ENCODE measurements at regions not wholly inside any gene's neighbourhood (a gene's known extent, or its start where the extent isn't known, plus 50 kb on each side); places are given as distances from the start of the nearest gene placed in this dataset.
"Not testable (repeated sequence)": the region's sequence is repeated elsewhere in the genome, so short reads cannot be mapped to it uniquely, and the experiment has no call there.

DNA sequence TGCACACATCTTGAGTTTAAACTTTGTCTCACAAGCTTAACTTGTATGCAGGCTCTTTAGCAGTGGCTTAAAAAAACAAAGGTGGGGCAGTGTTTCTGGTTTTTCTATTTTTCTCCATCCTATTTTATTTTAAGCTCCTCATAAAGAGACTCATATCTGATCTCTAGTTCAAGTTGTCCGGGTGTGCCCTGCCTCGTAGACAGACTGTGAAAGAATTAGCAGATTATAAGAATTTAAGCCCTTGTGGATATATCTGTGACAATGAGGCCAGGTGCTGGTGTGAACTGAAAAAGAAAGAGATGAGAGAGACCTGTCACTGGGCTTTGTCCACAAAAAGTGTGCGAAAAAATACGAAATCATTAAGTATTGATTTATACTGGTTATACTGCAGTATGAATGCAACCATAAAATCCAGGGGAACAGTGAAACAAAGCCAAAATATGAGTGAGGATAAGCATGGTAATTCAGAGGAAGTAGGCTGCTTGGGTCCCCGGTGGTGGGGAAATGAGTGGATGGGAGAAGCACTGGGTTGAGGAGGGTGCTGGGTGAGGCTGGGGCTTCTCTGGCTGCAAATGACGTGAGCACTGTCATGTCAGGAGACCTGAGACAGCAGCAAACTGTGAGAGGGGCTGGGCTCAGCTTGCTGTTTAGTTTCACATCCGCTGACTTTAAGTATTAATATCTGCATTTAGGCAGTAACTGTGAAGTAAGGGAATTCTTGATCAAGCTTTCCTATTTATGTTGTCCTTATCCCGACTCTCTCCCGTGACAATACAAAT lies 179.7 kb upstream of the ANKRD55 start:
- DNase-seq, result no peak

DNA sequence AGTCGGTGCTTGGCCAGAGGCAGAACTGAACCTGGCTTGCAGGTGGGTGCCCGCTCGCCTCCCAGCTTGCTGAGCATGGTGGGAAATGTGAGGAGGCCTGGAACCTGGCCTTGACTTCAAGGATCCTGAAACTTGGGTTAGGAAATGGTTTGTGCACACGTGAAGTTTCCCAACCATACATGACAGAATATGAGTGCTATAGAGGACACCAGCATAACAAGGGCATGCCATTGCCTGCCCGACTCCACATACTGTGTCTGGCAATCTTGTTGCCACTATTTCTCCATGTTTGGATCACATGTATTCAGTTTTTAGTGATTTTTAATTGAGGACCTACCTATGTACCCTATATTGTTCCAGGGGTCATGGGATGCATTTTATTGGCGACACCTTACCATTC lies 177.6 kb upstream of the ANKRD55 start:
- DNase-seq, result no peak

DNA sequence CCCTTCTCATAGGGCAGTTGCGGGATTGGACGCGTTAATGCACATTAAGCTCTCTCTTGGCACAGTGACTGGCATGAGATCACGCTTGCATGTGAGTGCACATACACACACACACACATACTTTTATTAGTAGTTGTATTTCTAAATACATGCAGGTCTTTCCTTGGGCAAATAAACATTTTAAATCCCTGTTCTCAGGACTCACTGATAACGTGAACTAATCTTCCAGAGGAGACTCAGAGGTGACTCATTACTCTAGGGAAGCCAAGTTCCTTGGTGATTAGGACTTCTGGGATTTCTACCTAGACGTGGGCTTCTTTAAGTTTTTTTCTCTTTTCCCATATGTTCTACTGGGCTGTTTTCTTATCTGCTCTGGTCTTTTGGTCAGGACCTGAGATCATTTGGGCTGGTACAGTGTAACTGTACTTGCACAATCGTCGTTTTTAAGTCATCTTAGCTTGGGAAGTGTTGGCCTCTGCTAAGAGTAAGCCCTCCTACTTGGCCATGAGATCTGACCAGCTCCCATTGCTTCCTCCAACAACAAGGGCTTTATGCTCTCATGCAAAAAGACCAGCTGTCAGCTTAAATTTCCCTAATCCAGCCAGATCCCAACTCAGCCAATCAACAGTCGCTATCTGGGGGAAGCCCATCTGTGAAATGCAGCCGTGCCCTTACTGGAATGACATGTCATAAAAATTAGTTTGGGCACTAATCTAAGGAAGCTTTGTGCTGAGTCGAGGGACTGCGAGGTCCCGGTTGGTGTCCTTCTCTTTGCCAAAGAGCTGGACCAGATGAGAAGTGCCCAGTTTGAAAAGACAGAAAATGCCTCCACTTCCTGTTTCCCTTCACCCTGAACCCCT lies 176.4 kb upstream of the ANKRD55 start:
- DNase-seq, result no peak

DNA sequence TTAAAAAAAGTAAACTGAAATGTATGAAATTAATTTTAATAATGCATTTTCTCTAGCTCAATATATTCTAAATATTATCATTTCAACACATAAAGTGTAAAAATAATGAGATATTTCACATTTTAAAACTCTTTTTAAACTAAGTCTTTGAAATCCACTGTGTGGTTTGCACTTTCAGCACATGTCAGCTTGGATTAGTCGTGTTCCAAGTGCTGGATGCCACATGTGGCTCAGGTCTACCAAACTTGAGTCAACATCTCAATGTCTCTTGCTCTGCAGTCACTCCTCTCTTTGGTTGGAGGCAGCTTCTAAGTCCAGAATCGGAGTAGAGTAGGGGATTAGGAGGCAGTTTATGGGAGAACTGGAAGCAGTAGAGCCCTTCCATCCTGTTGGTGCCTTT lies 173.7 kb upstream of the ANKRD55 start:
- no peak for DNase-seq

DNA sequence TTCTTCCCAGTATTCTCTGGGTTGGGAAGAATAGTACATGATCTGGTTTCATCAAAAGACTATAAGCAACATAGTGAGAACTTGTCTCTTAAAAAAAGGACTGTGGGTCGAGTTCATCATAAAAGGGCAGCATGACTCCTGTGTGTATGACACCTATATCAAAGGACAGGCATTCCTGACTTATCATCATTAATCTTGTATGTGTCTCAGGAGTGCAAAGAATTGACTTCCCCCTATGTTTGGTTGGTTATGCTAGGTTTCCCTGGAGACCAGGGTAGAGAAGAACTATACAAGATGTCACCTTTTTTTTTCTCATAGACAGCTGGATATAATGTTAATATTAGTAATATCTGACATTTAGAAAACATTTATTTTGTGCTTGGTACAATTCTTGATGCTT lies 173.1 kb upstream of the ANKRD55 start:
- no peak for DNase-seq

DNA sequence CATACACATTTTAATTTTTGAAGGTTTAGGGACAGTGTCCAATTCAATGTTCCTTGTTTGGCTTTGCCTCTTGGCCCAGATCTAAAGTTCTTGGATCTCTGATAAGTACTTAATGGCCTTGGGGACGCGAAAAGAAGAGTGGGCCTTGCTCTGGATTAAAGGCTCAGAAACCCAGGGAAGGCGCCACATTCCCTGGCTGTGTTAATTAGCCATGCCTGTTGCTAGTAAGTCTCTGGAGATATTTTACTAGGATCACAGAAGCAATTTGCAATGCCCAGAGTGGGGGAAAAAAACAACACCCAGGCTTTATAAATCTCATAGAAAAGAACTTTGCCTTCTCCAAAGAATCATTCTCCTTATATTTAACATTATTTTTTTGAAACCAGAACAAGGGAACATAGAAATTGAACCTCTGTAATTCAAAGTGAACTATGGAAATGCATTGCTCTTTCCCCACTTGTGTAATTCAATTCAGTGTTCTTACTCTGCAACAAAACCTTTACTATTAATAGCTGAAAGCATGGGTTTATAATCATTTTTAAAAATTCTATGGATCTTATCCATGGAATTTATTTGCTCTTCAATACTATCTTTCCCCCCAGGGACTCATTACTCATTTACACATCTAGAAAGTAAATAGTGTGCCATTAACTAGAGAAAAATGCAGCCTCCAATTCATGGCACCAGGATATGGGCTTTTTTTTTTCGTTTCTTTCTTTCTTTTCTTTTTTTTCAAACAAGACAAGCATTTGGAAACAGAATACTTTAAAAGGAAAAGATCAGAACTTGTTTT lies 172.2 kb upstream of the ANKRD55 start:
- DNase-seq, result no peak

DNA sequence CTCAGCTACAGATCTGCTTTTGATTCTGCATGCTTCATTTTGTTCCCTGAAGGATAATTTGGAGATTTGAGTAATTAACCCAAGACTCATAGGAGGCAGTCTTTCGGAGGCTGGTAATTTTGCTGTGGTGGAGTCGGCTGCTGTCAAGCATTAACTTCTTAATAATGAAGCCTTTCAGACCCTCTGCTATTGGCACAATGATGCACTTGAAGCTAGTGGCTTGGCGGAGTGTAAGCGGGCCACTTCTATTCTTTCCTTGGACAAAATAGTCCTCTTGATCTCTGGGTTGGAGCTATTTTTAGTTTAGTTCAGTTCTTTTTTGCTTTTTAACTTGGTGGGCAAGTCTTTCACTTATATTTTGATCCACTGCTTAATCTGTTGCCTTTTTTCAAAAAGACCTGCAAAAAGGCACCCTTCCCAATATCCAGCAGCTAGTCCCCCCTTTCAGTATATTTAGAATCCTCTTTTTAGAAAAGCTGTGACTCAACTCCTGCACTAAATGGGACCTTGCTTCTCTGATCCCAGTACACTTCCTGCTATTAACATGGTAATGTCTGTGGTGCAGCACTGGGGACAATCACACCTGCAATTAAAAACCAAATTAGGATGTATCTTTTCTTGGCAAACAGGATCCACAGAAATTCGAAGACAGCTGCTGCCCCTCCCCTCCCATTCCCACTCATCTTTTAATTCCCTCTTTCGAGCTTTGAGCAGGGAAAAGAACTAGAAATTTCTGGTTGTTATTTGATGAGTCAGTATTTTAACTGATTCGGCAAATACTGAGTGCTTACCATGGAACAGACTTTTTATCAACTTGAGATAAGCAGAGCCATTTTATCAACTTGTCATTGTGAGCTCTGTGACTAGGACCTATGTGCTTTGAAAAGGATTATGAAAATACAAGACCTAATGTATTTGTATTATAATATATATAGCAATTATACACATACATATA lies 169.4 kb upstream of the ANKRD55 start:
- no peak for DNase-seq

DNA sequence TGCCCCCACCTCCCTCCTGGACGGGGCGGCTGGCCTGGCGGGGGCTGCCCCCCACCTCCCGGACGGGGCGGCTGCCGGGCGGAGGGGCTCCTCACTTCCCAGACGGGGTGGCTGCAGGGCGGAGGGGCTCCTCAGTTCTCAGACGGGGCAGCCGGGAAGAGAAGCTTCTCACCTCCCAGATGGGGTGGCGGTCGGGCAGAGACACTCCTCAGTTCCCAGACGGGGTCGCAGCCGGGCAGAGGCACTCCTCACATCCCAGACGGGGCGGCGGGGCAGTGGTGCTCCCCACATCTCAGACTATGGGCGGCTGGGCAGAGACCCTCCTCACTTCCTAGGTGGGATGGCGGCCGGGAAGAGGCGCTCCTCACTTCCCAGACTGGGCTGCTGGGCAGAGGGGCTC lies 164.7 kb upstream of the ANKRD55 start:
- not testable (repeated sequence) for DNase-seq

DNA sequence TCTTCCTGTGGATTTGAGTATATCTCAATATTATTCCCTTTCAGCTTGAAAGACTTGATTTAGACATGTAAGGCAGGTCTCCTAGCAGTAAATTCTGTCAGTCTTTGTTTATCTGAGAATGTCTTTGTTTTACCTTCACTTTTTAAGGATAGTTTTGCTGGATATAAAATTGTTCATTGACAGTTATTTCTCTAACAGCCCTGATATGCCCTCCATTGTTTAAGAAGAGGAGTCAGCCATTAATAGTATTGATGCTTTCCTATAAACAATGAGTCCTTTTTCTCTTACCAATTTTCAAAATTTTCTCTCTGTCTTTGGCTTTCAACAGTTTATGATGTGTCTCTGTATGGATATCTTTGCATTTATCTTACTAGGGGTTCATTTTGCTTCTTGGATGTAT lies 163.5 kb upstream of the ANKRD55 start:
- DNase-seq, result no peak

DNA sequence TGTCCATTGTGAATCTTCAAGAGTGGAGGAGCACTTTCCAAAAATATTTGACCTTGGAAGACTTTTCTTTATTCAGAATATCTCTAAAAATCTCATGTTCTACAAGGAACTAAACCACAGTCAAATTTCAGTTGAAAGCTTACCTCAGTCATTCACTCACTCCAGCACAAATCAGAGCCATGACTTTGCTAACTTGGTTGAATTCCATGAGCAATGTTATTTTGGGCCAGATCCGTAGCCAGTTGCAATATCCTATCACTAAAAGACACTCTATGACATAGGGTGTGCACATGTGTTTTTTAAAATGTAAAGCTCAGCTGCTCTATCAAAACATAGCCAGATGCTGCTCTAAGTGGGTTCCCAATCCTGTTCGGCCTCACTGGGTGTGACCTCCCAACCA lies 156.1 kb upstream of the ANKRD55 start:
- no peak for DNase-seq

DNA sequence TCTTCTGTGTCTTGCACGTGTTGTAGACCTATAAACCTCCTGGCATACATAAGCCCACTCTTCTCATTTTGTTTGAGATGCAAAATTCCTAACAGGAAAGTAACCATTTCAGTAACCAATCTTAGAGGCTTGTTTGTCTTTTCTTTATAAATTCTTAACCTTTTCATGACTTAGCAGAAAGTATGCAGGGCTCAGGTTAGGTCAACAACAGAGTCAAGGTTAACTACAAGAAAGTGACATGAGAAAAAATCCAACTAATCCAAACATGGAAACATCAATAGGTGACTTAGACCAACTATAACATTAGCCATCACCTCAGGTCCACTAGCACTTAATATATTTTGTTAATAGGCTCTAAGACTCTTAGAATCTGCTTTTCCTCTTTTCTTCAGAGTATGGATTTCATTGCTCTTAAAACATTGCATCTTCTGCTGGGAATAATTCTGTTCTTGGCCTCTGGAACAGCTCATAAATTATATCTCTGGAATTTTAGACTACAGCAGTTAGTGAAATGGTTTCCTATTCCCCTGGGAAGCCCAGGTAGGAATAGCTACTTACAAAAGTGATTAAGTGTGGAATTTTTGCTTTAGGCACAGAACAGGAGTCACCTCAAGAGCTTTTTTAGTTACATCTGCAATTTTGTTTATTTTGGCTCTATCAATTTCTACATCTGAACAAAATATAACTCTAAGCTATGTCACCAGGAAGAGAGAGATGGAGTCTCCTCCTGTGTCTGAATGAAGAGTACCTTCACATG lies 155.3 kb upstream of the ANKRD55 start:
- no peak for DNase-seq

DNA sequence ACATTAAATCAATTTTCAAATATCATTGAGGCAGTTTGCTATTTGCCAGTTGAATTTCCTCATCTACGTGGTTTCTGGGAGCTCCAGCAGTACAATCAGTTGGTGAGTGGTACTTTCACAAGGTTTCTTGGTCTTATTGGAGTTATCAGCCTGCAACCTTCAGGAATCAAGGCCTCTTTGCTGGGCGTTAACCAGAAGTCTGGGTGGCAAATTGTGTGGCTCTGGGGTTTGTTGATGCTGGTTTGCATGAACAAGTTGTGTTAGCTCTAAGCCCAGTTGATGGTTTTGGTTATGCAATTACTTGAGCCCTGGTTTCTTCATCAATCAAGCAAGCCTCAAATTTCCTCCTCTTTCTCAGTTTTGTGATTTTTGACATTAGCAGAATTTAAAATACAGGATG lies 152.9 kb upstream of the ANKRD55 start:
- DNase-seq, result no peak

DNA sequence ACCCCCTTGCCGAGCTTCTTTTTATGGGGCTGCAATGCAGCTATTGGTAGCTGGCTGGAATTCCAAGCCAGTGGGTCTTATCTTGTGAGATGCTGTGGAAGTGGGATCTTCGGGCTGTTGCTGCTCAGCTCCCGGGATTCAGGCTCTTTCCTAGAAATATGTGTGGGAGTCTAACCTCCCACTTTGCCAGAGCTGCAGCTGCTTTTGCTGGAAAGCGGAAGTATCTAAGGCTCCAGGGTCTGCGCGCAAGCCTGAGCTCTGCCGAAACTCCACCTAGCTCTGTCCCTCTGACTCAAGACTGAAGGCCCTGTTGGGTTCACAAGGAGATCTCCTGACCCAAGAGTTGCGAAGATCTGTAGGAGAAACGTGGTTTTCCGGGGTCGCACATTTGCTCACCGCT lies 151.1 kb upstream of the ANKRD55 start:
- DNase-seq, result no peak

DNA sequence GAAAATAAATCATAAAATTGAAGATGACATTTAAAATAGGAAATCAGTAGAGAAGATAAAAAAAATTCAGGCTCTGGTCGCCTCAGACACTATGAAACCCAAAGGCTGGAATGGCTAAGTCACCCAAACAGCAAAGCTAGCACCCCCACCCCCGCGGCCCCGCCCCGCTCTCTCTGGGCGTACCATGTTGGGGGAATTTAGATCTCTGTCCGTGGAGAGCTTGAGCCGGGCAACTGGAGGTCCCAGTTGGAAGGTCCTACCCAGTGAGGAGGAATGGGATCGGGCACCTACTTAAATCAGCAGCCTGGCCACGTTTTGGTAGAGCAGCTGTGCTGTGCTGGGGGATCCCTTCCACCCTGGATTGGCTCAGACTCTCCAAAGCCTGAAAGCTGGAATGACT lies 150.6 kb upstream of the ANKRD55 start:
- no peak for DNase-seq

DNA sequence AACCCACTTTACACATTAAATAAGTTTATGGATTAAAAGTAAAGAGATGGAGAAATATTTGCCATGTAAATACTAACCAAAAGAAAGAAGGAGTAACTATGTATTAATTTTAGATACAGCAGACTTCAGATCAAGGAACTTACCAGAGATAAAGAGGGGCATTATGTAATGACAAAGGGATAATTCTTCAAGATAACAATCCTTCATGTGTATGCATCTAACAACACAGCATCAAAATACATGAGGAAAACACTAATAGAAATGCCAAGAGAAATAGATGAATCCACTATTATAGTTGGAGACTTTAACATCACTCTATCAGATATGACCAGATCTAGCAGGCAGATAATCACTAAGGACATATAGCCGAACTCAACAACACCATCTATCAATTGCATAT lies 149.8 kb upstream of the ANKRD55 start:
- DNase-seq, result no peak

DNA sequence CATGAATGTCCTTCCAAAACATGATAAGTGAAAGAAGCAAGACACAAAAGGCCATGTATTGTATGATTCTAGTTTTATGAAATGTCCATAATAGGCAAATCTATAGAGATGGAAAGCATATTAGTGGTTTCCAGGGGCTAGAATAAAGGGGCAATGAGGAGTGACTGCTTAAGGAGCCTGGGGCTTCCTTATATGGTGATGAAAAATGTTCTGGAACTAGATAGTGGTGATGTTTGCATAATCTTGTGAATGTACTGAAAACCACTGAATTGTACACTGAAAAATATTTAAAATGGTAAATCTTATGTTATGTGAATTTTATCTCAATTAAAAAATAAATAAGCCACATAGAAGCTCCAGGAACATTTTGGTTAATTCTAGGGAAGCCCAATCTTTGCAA lies 144.4 kb upstream of the ANKRD55 start:
- no peak for DNase-seq

DNA sequence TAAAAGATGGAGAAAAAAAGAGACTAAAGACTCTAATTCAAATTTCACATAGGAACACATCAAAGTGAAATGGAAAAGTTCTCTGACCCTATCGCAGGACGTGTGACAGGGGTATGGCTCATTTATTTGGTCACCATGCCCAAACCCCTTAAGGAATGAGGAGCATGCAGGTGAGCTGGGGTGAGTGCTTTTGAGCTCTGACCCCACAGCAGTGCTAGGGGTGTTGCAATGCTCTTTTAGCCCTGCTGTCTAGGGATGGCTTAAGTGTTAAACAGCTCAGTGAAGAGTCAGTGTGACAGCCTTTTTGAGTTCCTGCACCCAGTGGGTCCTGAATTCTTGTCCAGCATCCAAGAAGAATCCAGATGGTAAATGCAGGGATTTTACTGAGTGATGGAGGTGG lies 143.0 kb upstream of the ANKRD55 start:
- DNase-seq, result no peak

DNA sequence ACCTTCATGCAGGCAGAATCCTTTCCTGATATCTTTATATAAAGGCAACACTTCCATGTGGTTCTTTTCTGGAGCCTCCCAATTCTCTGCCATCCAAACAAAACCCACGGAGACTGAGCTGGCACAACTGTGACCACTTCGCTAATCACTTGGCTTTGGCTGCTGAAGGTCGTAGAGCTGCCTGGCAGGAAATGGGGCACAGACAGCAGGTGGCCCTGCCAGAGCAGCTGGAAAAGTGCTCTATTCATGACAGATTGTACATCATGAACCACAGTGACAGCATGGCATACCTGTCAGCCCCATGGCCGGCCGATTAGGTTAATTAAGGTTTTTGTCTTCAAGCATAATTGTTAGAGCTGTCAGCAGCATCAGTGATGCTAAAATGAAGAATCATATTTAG lies 141.9 kb upstream of the ANKRD55 start:
- peak; percentile 30 for DNase-seq

DNA sequence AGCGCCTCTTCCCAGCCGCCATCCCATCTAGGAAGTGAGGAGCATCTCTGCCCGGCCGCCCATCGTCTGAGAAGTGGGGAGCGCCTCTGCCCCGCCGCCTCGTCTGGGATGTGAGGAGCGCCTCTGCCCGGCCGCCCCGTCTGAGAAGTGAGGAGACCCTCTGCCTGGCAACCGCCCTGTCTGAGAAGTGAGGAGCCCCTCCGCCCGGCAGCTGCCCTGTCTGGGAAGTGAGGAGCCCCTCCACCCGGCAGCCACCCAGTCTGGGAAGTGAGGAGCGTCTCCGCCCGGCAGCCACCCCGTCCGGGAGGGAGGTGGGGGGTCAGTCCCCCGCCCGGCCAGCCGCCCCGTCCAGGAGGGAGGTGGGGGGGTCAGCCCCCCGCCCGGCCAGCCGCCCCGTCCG lies 139.4 kb upstream of the ANKRD55 start:
- DNase-seq, result not testable (repeated sequence)

DNA sequence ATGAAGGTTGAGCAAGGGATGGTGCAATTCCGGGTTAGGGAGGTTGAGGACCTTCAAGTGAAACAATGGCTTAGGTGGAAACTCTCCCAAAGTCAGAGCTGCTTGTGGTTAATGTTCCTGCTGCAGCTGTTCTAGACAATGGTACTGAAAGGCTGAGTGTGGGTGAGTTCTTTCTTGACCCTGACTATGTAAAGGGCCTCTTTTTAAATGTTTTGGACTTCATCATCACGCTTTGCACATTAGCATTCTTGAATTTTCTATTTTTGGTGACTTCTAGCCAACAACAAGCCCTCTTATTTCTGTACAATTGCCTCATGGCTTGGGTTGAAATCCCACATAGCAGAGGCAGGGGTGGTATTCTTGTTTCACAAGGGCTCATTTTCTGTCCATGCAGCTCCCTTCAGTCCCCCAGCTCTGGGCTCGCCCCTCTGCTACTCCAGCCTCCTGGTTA lies 136.3 kb upstream of the ANKRD55 start:
- no peak for DNase-seq

DNA sequence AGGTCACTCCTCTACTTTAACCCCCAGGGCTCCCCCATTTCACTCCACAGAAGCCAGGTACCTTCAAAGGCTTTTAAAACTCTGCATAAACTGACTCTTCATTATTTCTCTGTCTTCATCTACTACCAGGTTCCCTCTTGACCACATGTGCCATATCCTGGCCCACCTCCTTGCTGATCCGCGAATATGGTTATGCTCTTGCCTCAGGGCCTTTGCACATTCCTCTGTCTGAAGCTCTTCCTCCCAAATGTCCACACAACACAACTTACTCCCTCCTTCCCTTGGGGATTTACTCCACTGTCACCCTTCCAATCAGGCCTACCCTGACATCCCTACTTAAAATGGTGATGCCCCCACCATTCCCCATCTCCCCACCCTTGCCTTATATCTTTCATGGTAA lies 134.6 kb upstream of the ANKRD55 start:
- DNase-seq, result no peak

DNA sequence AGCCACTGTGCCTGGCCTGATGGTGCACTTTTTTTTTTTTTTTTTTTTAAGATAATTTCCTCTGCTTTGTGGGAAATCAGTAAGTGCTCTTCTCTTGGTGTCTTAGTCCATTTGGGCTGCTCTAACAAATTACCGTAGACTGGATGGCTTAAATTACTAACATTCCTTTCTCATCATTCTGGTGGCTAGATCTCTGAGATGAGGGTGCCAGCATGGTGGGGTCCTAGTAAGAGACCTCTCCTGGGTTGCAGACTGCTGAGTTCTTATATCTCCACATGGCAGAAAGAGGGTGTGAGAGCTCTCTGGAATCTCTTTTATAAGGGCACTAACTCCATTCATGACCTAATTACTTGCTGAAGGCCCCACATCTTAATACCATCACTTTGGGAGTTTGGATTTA lies 133.9 kb upstream of the ANKRD55 start:
- no peak for DNase-seq

Data from NCI-H510A treated with DMSO at 0.1 percent for 48 hours (cell line).